WTC11 (cell line): ENCODE measurements at regions not wholly inside any gene's neighbourhood (a gene's known extent, or its start where the extent isn't known, plus 50 kb on each side); places are given as distances from the start of the nearest gene placed in this dataset.

ENCODE experiments used
- ATAC-seq: fragments of 200-7000 bp; cut with Tn5 transposase; 2 replicates; pipeline ENCODE4 v1.10.0; 2021; ENCODE audit warnings: mild to moderate bottlenecking, moderate library complexity
- CTCF ChIA-PET: fragments of 300-600 bp; sonication (Branson Sonifier 250); formaldehyde crosslinking; loops from one replicate; lab custom pipeline; 2021; ENCODE audit warnings: antibody characterized with exemption; lab: Charles Lee
- POLR2A ChIA-PET: fragments of 350-600 bp; sonication (Branson Sonifier 250); formaldehyde crosslinking; loops from one replicate; lab custom pipeline; 2021; ENCODE audit warnings: antibody characterized with exemption; lab: Charles Lee
- DNase-seq: peaks from one replicate; pipeline ENCODE4 v3.0.0; 2021; ENCODE audit warnings: low spot score
- H3K27ac Mint-ChIP-seq: 2 replicates; pipeline ENCODE4 v1.8.0; 2021; ENCODE audit warnings: mixed read lengths
- H3K27me3 Mint-ChIP-seq: 2 replicates; pipeline ENCODE4 v1.8.0; 2021; ENCODE audit warnings: low read depth, mild to moderate bottlenecking, moderate library complexity, mixed read lengths
- H3K36me3 Mint-ChIP-seq: 2 replicates; pipeline ENCODE4 v1.8.0; 2021; ENCODE audit warnings: mixed read lengths
- H3K4me1 Mint-ChIP-seq: 2 replicates; pipeline ENCODE4 v1.8.0; 2022; ENCODE audit warnings: mixed read lengths
- H3K4me3 Mint-ChIP-seq: 2 replicates; pipeline ENCODE4 v1.8.0; 2021; ENCODE audit warnings: mild to moderate bottlenecking, moderate library complexity, mixed read lengths
- H3K9me3 Mint-ChIP-seq: 2 replicates; pipeline ENCODE4 v1.8.0; 2021; ENCODE audit warnings: mixed read lengths
- ETV6 ChIP-seq: sonication (generic); formaldehyde crosslinking; IDR thresholded peaks from 2 replicates; pipeline ENCODE4 v1.8.1; 2022; ENCODE audit warnings: mild to moderate bottlenecking, missing genetic modification reagents
- GTF2I ChIP-seq: fragments of 250-450 bp; sonication (Bioruptor Pico); conservative IDR thresholded peaks from 2 replicates; pipeline ENCODE4 v1.4.0; 2021; ENCODE audit warnings: mild to moderate bottlenecking
- NFE2L1 ChIP-seq: sonication (generic); formaldehyde crosslinking; IDR thresholded peaks from 2 replicates; pipeline ENCODE4 v1.8.1; 2023; ENCODE audit warnings: missing genetic modification reagents
- NR2C2 ChIP-seq: sonication (generic); formaldehyde crosslinking; IDR thresholded peaks from 2 replicates; pipeline ENCODE4 v1.8.0; 2022; ENCODE audit warnings: mild to moderate bottlenecking, missing genetic modification reagents
- NR3C1 ChIP-seq: sonication (generic); formaldehyde crosslinking; conservative IDR thresholded peaks from 2 replicates; pipeline ENCODE4 v1.8.1; 2023; ENCODE audit warnings: low read depth, mild to moderate bottlenecking, missing genetic modification reagents
- ZBTB21 ChIP-seq: sonication (generic); formaldehyde crosslinking; IDR thresholded peaks from 2 replicates; pipeline ENCODE4 v1.8.1; 2023; ENCODE audit warnings: mild to moderate bottlenecking, missing genetic modification reagents, borderline replicate concordance
- ZNF317 ChIP-seq: sonication (generic); formaldehyde crosslinking; IDR thresholded peaks from 2 replicates; pipeline ENCODE4 v1.8.1; 2023; ENCODE audit warnings: low read depth, mild to moderate bottlenecking, moderate library complexity, missing genetic modification reagents, borderline replicate concordance
- ZNF671 ChIP-seq: fragments of 250-450 bp; sonication (Bioruptor Pico); IDR thresholded peaks from 2 replicates; pipeline ENCODE4 v1.8.0; 2021; ENCODE audit warnings: mild to moderate bottlenecking
- TF ChIP-seq, protein P1 (sequence below): sonication (generic); formaldehyde crosslinking; IDR thresholded peaks from 2 replicates; pipeline ENCODE4 v1.8.1; 2023; ENCODE audit warnings: mild to moderate bottlenecking, missing genetic modification reagents, moderate library complexity
- TF ChIP-seq, protein P2 (sequence below): sonication (generic); formaldehyde crosslinking; IDR thresholded peaks from 2 replicates; pipeline ENCODE4 v1.8.1; 2023; ENCODE audit warnings: mild to moderate bottlenecking, missing genetic modification reagents, moderate library complexity
- TF ChIP-seq, protein P3 (sequence below): sonication (generic); formaldehyde crosslinking; IDR thresholded peaks from 2 replicates; pipeline ENCODE4 v1.8.1; 2022; ENCODE audit warnings: low read depth, missing genetic modification reagents, borderline replicate concordance
- TF ChIP-seq, protein P4 (sequence below): sonication (generic); formaldehyde crosslinking; IDR thresholded peaks from 2 replicates; pipeline ENCODE4 v1.8.0; 2022; ENCODE audit warnings: mild to moderate bottlenecking, missing genetic modification reagents
- TF ChIP-seq, protein P5 (sequence below): sonication (generic); formaldehyde crosslinking; IDR thresholded peaks from 2 replicates; pipeline ENCODE4 v1.8.1; 2023; ENCODE audit warnings: mild to moderate bottlenecking, moderate library complexity, missing genetic modification reagents
- TF ChIP-seq, protein P6 (sequence below): fragments of 250-450 bp; sonication (Bioruptor Pico); IDR thresholded peaks from 2 replicates; pipeline ENCODE4 v1.8.0; 2021; ENCODE audit warnings: mild to moderate bottlenecking
- TF ChIP-seq, protein P7 (sequence below): fragments of 200-600 bp; IDR thresholded peaks from 2 replicates; pipeline ENCODE4 v1.8.0; 2022; ENCODE audit warnings: antibody characterized with exemption
- TF ChIP-seq, protein P8 (sequence below): sonication (generic); formaldehyde crosslinking; IDR thresholded peaks from 2 replicates; pipeline ENCODE4 v1.8.0; 2023; ENCODE audit warnings: missing genetic modification reagents, mild to moderate bottlenecking, borderline replicate concordance
- TF ChIP-seq, protein P9 (sequence below): fragments of 250-450 bp; sonication (Bioruptor Pico); IDR thresholded peaks from 2 replicates; pipeline ENCODE4 v1.9.0; 2021; ENCODE audit warnings: mild to moderate bottlenecking

DNA sequence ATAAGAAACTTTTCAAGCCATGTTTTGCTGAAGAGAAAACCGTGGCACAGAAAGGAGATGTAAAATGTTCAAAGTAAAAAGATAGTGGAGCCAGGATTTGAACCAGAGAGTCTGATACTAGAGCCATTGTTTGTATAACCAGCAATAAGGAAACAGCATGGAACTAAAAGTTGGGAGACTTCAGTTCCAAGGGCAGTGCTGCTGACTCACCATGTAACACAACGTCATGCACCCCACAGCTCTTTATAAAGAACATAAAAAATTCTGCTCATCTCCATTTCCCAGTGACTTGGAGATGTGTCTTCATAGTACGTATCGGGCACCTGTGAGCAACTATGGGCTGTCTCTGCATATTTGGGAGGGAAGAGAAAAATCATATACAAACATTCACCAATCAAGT lies 353.0 kb upstream of the PIK3C3 start (continued):
- TF ChIP-seq NFE2L1 (CRISPR knock-in tag), result no peak
- TF ChIP-seq NR3C1 (CRISPR knock-in tag), result no peak
- TF ChIP-seq NR2C2 (CRISPR knock-in tag), result no peak
- TF ChIP-seq, protein P1, sequence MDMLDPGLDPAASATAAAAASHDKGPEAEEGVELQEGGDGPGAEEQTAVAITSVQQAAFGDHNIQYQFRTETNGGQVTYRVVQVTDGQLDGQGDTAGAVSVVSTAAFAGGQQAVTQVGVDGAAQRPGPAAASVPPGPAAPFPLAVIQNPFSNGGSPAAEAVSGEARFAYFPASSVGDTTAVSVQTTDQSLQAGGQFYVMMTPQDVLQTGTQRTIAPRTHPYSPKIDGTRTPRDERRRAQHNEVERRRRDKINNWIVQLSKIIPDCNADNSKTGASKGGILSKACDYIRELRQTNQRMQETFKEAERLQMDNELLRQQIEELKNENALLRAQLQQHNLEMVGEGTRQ (CRISPR knock-in tag), result no peak
- TF ChIP-seq, protein P2, sequence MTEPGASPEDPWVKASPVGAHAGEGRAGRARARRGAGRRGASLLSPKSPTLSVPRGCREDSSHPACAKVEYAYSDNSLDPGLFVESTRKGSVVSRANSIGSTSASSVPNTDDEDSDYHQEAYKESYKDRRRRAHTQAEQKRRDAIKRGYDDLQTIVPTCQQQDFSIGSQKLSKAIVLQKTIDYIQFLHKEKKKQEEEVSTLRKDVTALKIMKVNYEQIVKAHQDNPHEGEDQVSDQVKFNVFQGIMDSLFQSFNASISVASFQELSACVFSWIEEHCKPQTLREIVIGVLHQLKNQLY (CRISPR knock-in tag), result no peak
- TF ChIP-seq, protein P3, sequence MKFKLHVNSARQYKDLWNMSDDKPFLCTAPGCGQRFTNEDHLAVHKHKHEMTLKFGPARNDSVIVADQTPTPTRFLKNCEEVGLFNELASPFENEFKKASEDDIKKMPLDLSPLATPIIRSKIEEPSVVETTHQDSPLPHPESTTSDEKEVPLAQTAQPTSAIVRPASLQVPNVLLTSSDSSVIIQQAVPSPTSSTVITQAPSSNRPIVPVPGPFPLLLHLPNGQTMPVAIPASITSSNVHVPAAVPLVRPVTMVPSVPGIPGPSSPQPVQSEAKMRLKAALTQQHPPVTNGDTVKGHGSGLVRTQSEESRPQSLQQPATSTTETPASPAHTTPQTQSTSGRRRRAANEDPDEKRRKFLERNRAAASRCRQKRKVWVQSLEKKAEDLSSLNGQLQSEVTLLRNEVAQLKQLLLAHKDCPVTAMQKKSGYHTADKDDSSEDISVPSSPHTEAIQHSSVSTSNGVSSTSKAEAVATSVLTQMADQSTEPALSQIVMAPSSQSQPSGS (CRISPR knock-in tag), result no peak
- TF ChIP-seq, protein P4, sequence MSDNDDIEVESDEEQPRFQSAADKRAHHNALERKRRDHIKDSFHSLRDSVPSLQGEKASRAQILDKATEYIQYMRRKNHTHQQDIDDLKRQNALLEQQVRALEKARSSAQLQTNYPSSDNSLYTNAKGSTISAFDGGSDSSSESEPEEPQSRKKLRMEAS (CRISPR knock-in tag), result no peak

DNA sequence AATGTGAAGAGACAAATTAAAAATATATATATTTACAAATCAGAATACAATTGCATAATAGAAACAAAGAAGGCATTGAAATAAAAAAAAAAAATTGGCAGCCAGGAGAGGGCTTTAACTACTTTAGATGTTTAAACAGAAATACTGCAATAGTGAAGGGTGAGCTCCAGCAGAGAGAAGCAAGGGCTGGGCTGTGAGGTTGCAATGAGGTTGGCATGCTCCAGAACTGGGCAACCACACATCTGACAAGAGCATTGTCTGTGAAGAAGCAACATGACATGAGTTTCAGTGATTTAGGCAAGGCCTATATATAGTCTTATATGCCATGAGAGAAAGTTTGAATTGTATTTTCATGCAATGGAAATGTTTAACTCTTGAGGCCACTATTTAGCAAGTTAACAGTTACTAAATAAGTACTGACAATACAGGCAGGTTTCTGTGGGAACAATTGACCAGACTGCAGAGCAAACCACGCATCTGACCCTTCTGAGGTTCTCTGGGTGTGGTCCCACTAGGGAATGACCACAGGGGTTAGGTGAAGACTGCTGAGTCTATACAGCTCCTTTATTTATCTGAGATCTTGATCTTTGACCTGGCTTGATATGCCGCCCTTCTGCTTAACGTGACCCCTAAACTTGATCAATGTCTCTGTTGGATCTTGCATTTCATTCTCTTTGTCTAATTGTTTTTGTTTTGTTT lies 354.2 kb upstream of the PIK3C3 start:
- ChIA-PET CTCF (no interaction called here), POLR2A (interaction anchor here (0.7 kb wide), 1 partner anchor 1299 kb away, joined by 3 read pairs; no protein-coding TSS in a partner anchor)
- DNase-seq (no peak), ATAC-seq (no peak)
- TF ChIP-seq, protein P5, sequence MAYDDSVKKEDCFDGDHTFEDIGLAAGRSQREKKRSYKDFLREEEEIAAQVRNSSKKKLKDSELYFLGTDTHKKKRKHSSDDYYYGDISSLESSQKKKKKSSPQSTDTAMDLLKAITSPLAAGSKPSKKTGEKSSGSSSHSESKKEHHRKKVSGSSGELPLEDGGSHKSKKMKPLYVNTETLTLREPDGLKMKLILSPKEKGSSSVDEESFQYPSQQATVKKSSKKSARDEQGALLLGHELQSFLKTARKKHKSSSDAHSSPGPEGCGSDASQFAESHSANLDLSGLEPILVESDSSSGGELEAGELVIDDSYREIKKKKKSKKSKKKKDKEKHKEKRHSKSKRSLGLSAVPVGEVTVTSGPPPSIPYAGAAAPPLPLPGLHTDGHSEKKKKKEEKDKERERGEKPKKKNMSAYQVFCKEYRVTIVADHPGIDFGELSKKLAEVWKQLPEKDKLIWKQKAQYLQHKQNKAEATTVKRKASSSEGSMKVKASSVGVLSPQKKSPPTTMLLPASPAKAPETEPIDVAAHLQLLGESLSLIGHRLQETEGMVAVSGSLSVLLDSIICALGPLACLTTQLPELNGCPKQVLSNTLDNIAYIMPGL (CRISPR knock-in tag), result no peak
- TF ChIP-seq, protein P6, sequence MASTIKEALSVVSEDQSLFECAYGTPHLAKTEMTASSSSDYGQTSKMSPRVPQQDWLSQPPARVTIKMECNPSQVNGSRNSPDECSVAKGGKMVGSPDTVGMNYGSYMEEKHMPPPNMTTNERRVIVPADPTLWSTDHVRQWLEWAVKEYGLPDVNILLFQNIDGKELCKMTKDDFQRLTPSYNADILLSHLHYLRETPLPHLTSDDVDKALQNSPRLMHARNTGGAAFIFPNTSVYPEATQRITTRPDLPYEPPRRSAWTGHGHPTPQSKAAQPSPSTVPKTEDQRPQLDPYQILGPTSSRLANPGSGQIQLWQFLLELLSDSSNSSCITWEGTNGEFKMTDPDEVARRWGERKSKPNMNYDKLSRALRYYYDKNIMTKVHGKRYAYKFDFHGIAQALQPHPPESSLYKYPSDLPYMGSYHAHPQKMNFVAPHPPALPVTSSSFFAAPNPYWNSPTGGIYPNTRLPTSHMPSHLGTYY (CRISPR knock-in tag), result no peak
- TF ChIP-seq, protein P7, sequence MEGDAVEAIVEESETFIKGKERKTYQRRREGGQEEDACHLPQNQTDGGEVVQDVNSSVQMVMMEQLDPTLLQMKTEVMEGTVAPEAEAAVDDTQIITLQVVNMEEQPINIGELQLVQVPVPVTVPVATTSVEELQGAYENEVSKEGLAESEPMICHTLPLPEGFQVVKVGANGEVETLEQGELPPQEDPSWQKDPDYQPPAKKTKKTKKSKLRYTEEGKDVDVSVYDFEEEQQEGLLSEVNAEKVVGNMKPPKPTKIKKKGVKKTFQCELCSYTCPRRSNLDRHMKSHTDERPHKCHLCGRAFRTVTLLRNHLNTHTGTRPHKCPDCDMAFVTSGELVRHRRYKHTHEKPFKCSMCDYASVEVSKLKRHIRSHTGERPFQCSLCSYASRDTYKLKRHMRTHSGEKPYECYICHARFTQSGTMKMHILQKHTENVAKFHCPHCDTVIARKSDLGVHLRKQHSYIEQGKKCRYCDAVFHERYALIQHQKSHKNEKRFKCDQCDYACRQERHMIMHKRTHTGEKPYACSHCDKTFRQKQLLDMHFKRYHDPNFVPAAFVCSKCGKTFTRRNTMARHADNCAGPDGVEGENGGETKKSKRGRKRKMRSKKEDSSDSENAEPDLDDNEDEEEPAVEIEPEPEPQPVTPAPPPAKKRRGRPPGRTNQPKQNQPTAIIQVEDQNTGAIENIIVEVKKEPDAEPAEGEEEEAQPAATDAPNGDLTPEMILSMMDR, result no peak
- TF ChIP-seq ZNF671 (CRISPR knock-in tag), result no peak
- no peak overlapping the region for H3K4me3 Mint-ChIP-seq
- no peak overlapping the region for H3K27ac Mint-ChIP-seq
- no peaks in the 10 kb centered on the region for H3K36me3 Mint-ChIP-seq
- peaks cover 12% of the 10 kb centered on the region for H3K4me1 Mint-ChIP-seq
- H3K9me3 Mint-ChIP-seq, result no peaks in the 10 kb centered on the region
- H3K27me3 Mint-ChIP-seq, result no peaks in the 10 kb centered on the region

DNA sequence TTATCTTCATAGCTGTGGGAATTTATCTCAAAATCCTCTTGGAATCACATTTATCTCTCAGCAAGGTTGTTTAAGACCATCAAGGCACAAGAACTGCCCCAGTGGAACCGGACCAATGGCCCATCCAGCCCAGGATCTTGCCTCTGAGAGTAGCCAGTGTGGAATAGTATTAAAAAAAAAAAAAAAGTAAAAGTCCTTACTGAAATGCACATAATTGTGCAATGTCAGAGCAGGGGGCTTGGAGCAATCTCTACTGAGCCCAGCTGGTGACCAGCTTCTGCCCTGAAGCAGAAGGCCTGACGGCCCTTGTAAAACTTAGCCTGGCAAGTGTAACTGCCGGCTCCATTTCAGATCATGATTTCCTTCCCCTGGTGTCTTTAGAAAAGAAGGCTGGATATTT lies 355.6 kb upstream of the PIK3C3 start:
- Mint-ChIP-seq H3K36me3 (no peaks in the 10 kb centered on the region), H3K4me3 (no peak overlapping the region), H3K4me1 (peaks cover 14% of the 10 kb centered on the region), H3K27me3 (no peaks in the 10 kb centered on the region), H3K27ac (no peak overlapping the region), H3K9me3 (no peaks in the 10 kb centered on the region)
- ChIA-PET POLR2A (no interaction called here), CTCF (no interaction called here)
- no peak for DNase-seq
- no peak for ATAC-seq
- TF ChIP-seq, protein P8, sequence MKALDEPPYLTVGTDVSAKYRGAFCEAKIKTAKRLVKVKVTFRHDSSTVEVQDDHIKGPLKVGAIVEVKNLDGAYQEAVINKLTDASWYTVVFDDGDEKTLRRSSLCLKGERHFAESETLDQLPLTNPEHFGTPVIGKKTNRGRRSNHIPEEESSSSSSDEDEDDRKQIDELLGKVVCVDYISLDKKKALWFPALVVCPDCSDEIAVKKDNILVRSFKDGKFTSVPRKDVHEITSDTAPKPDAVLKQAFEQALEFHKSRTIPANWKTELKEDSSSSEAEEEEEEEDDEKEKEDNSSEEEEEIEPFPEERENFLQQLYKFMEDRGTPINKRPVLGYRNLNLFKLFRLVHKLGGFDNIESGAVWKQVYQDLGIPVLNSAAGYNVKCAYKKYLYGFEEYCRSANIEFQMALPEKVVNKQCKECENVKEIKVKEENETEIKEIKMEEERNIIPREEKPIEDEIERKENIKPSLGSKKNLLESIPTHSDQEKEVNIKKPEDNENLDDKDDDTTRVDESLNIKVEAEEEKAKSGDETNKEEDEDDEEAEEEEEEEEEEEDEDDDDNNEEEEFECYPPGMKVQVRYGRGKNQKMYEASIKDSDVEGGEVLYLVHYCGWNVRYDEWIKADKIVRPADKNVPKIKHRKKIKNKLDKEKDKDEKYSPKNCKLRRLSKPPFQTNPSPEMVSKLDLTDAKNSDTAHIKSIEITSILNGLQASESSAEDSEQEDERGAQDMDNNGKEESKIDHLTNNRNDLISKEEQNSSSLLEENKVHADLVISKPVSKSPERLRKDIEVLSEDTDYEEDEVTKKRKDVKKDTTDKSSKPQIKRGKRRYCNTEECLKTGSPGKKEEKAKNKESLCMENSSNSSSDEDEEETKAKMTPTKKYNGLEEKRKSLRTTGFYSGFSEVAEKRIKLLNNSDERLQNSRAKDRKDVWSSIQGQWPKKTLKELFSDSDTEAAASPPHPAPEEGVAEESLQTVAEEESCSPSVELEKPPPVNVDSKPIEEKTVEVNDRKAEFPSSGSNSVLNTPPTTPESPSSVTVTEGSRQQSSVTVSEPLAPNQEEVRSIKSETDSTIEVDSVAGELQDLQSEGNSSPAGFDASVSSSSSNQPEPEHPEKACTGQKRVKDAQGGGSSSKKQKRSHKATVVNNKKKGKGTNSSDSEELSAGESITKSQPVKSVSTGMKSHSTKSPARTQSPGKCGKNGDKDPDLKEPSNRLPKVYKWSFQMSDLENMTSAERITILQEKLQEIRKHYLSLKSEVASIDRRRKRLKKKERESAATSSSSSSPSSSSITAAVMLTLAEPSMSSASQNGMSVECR (CRISPR knock-in tag), result no peak
- TF ChIP-seq ZNF317 (CRISPR knock-in tag), result no peak
- TF ChIP-seq, protein P9, sequence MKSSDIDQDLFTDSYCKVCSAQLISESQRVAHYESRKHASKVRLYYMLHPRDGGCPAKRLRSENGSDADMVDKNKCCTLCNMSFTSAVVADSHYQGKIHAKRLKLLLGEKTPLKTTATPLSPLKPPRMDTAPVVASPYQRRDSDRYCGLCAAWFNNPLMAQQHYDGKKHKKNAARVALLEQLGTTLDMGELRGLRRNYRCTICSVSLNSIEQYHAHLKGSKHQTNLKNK (CRISPR knock-in tag), result no peak
- TF ChIP-seq GTF2I (CRISPR knock-in tag), result no peak
- no peak for TF ChIP-seq ZBTB21 (CRISPR knock-in tag)
- TF ChIP-seq, protein P6 (CRISPR knock-in tag), result no peak
- no peak for TF ChIP-seq ETV6 (CRISPR knock-in tag)
